Calu3 (cell line): ENCODE measurements at regions not wholly inside any gene's neighbourhood (a gene's known extent, or its start where the extent isn't known, plus 50 kb on each side); places are given as distances from the start of the nearest gene placed in this dataset.

Experiments used
- BruUV-seq: library from RNA; stranded (reverse); fragments of 400-500 nt; replicated peaks from 2 replicates; lab custom pipeline; 2021; lab: Mats Ljungman, UMichigan
- CTCF ChIA-PET: fragments of 300-600 bp; sonication (Branson Sonifier 250); formaldehyde crosslinking; loops from one replicate; lab custom pipeline; 2022; ENCODE audit warnings: antibody characterized with exemption; lab: Charles Lee
- DNase-seq: peaks from one replicate; pipeline ENCODE4 v3.0.0; 2022
- H3K27ac Mint-ChIP-seq: one replicate; pipeline ENCODE4 v1.8.0; 2022; ENCODE audit warnings: mixed read lengths; ENCODE audit not compliant: unreplicated experiment
- H3K27me3 Mint-ChIP-seq: one replicate; pipeline ENCODE4 v1.8.0; 2022; ENCODE audit warnings: mixed read lengths; ENCODE audit not compliant: unreplicated experiment
- H3K36me3 Mint-ChIP-seq: one replicate; pipeline ENCODE4 v1.8.0; 2022; ENCODE audit warnings: mild to moderate bottlenecking, moderate library complexity, mixed read lengths; ENCODE audit not compliant: insufficient read depth, unreplicated experiment
- H3K4me1 Mint-ChIP-seq: one replicate; pipeline ENCODE4 v1.8.0; 2022; ENCODE audit warnings: mild to moderate bottlenecking, low read depth, mixed read lengths; ENCODE audit not compliant: unreplicated experiment
- H3K4me3 Mint-ChIP-seq: one replicate; pipeline ENCODE4 v1.8.0; 2022; ENCODE audit warnings: mild to moderate bottlenecking, low read depth, moderate library complexity, mixed read lengths; ENCODE audit not compliant: unreplicated experiment
- H3K9me3 Mint-ChIP-seq: one replicate; pipeline ENCODE4 v1.8.0; 2022; ENCODE audit warnings: low read depth, mixed read lengths; ENCODE audit not compliant: unreplicated experiment
- intact Hi-C: fragments of 100-400 bp; cut with micrococcal nuclease; formaldehyde crosslinking; loops from one replicate; pipeline ENCODE4 v1.10.0; 2022; ENCODE audit not compliant: unreplicated experiment
- TF ChIP-seq, protein P1 (sequence below): fragments of 200-600 bp; IDR thresholded peaks from one replicate; pipeline ENCODE4 v1.8.0; 2022; ENCODE audit warnings: antibody characterized with exemption; ENCODE audit not compliant: unreplicated experiment

DNA sequence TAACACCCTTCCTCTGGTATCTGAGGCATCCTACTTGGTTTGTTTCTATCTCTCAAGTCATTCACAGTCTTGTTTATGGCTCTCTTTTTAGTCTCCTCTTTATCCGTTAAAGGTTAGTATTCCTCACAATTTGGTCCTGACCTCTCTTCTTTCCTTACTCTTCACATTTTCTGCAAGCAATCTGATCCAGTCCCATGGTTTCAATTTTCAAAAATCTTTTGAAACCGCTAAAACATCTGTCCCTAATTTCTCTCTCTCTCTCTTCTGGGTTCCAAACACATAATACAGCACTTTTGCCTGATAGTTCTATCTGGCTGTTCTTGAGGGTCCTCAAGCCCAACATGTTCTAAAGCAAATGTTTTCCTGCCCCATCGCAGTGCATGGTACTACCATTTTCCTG is 149.0 kb downstream of the SERPINI1 start:
- H3K9me3 Mint-ChIP-seq = no peaks in the 10 kb centered on the region
- no TSS peak for BruUV-seq
- no peak for DNase-seq
- H3K27ac Mint-ChIP-seq = no peak overlapping the region
- H3K4me1 Mint-ChIP-seq = peaks cover 19% of the 10 kb centered on the region
- no peak overlapping the region for H3K4me3 Mint-ChIP-seq
- H3K27me3 Mint-ChIP-seq = peaks cover 22% of the 10 kb centered on the region
- H3K36me3 Mint-ChIP-seq = no peaks in the 10 kb centered on the region
- TF ChIP-seq, protein P1, sequence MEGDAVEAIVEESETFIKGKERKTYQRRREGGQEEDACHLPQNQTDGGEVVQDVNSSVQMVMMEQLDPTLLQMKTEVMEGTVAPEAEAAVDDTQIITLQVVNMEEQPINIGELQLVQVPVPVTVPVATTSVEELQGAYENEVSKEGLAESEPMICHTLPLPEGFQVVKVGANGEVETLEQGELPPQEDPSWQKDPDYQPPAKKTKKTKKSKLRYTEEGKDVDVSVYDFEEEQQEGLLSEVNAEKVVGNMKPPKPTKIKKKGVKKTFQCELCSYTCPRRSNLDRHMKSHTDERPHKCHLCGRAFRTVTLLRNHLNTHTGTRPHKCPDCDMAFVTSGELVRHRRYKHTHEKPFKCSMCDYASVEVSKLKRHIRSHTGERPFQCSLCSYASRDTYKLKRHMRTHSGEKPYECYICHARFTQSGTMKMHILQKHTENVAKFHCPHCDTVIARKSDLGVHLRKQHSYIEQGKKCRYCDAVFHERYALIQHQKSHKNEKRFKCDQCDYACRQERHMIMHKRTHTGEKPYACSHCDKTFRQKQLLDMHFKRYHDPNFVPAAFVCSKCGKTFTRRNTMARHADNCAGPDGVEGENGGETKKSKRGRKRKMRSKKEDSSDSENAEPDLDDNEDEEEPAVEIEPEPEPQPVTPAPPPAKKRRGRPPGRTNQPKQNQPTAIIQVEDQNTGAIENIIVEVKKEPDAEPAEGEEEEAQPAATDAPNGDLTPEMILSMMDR = no peak
- CTCF ChIA-PET = no interaction called here
- intact Hi-C loops = loop anchor here (5.0 kb wide), 2 partner anchors 202 to 417 kb away; no protein-coding TSS in a partner anchor

- peaks cover 22% of the 10 kb centered on the region for H3K27me3 Mint-ChIP-seq
- BruUV-seq = no TSS peak
- H3K36me3 Mint-ChIP-seq = no peaks in the 10 kb centered on the region
- no peaks in the 10 kb centered on the region for H3K9me3 Mint-ChIP-seq
- TF ChIP-seq, protein P1 = no peak
- H3K4me3 Mint-ChIP-seq = no peak overlapping the region
- CTCF ChIA-PET = interaction anchor here (1.0 kb wide), 1 partner anchor 504 kb away, joined by 3 read pairs; the partner anchor contains the start of gene ZBBX
- no peak overlapping the region for H3K27ac Mint-ChIP-seq
- DNase-seq = no peak
- intact Hi-C loops = loop anchor here (2.0 to 5.0 kb wide), 4 partner anchors 143 to 477 kb away; no protein-coding TSS in a partner anchor
- H3K4me1 Mint-ChIP-seq = peaks cover 19% of the 10 kb centered on the region
These were observed 147.9 kb downstream of the SERPINI1 start for GRCh38 chr3:167883452-167883851.

GRCh38 chr3:167882057-167882667 is 146.6 kb downstream of the SERPINI1 start:
- Mint-ChIP-seq H3K27ac (no peak overlapping the region), H3K4me1 (peaks cover 19% of the 10 kb centered on the region), H3K9me3 (no peaks in the 10 kb centered on the region), H3K36me3 (no peaks in the 10 kb centered on the region), H3K27me3 (peaks cover 22% of the 10 kb centered on the region), H3K4me3 (no peak overlapping the region)
- no TSS peak for BruUV-seq
- no peak for DNase-seq
- intact Hi-C loops = loop anchor here (1.0 to 5.0 kb wide), 6 partner anchors 45 to 502 kb away; partner anchors contain the start of gene ZBBX
- TF ChIP-seq, protein P1 = peak; percentile 73
- CTCF ChIA-PET = interaction anchor here (0.5 to 2.2 kb wide), 11 partner anchors 21 to 512 kb away, joined by 3 to 25 read pairs (median 4); partner anchors contain the start of genes PDCD10, SERPINI1 and ZBBX

- no peak overlapping the region for H3K4me3 Mint-ChIP-seq
- intact Hi-C loops = loop anchor here (5.0 kb wide), 2 partner anchors 198 to 413 kb away; no protein-coding TSS in a partner anchor
- H3K36me3 Mint-ChIP-seq = no peaks in the 10 kb centered on the region
- H3K9me3 Mint-ChIP-seq = no peaks in the 10 kb centered on the region
- no TSS peak for BruUV-seq
- H3K4me1 Mint-ChIP-seq = peaks cover 20% of the 10 kb centered on the region
- no peak overlapping the region for H3K27ac Mint-ChIP-seq
- no peak for DNase-seq
- H3K27me3 Mint-ChIP-seq = peaks cover 13% of the 10 kb centered on the region
- TF ChIP-seq, protein P1 = no peak
- CTCF ChIA-PET = interaction anchor here (2.2 kb wide), 1 partner anchor 139 kb away, joined by 8 read pairs; no protein-coding TSS in a partner anchor
These were observed 144.7 kb downstream of the SERPINI1 start for GRCh38 chr3:167880183-167880582.
